B cell (primary cell): ENCODE measurements at regions not wholly inside any gene's neighbourhood (a gene's known extent, or its start where the extent isn't known, plus 50 kb on each side); places are given as distances from the start of the nearest gene placed in this dataset.

ENCODE experiments used
- ATAC-seq: fragments of 200-7000 bp; cut with Tn5 transposase; one replicate; pipeline ENCODE4 v1.10.0; 2021; ENCODE audit warnings: low read depth, mild to moderate bottlenecking, moderate number of reproducible peaks, moderate library complexity
- CTCF ChIA-PET: fragments of 350-600 bp; sonication (Branson Sonifier 250); formaldehyde crosslinking; loops from one replicate; lab custom pipeline; 2021; ENCODE audit warnings: antibody characterized with exemption, inconsistent platforms; lab: Charles Lee
- POLR2A ChIA-PET: fragments of 350-600 bp; sonication (Branson Sonifier 250); formaldehyde crosslinking; loops from one replicate; lab custom pipeline; 2021; ENCODE audit warnings: antibody characterized with exemption; lab: Charles Lee
- DNase-seq: peaks from one replicate; pipeline ENCODE4 v3.0.0; 2013
- H2AFZ ChIP-seq: 2 replicates; pipeline ENCODE4 v1.6.1; 2012; ENCODE audit warnings: mild to moderate bottlenecking, low read depth, low read length; ENCODE audit not compliant: insufficient read depth, poor library complexity, severe bottlenecking
- H3K27ac ChIP-seq, 2 donors: 1 replicate in 1 of 2; 2 replicates in 1 of 2; pipeline ENCODE4 v1.5.1; 2012 to 2013; ENCODE audit warnings: low read length in 2 of 2, mild to moderate bottlenecking in 2 of 2, moderate library complexity in 1 of 2
- H3K27me3 ChIP-seq, 4 experiments: fragments of 200-600 bp in 1 of 4; sonication (generic) in 1 of 4; replicated peaks in 1 of 4; 1 replicate in 2 of 4; 2 replicates in 2 of 4; pipeline versions ENCODE4 v1.6.1 to v1.7.0; 2013 to 2016; ENCODE audit warnings: low read length in 3 of 4, mild to moderate bottlenecking in 2 of 4, mixed read lengths in 1 of 4, moderate library complexity in 1 of 4; ENCODE audit not compliant: insufficient read depth in 4 of 4, control insufficient read depth in 3 of 4; ENCODE audit errors: control extremely low read depth in 1 of 4
- H3K36me3 ChIP-seq, 2 experiments: replicated peaks in 1 of 2; 1 replicate in 1 of 2; 2 replicates in 1 of 2; pipeline versions ENCODE4 v1.6.1 to v1.7.1; 2013; ENCODE audit warnings: low read length in 1 of 2; ENCODE audit not compliant: insufficient read depth in 2 of 2, control insufficient read depth in 1 of 2; ENCODE audit errors: control extremely low read depth in 1 of 2, extremely low read depth in 1 of 2
- H3K4me1 ChIP-seq, 2 donors: fragments of 200-600 bp in 1 of 2; sonication (generic) in 1 of 2; 1 replicate in 1 of 2; 2 replicates in 1 of 2; pipeline versions ENCODE4 v1.5.1 to v1.6.1; 2013 to 2017; ENCODE audit warnings: low read length in 2 of 2; ENCODE audit not compliant: control insufficient read depth in 2 of 2, insufficient read depth in 2 of 2
- H3K4me2 ChIP-seq: replicated peaks from 2 replicates; pipeline ENCODE3; 2012; ENCODE audit warnings: mild to moderate bottlenecking, low read depth, low read length; ENCODE audit not compliant: poor library complexity, severe bottlenecking
- H3K4me3 ChIP-seq, 5 experiments: fragments of 200-600 bp in 1 of 5; sonication (generic) in 1 of 5; 1 replicate in 3 of 5; 2 replicates in 2 of 5; pipeline versions ENCODE4 v1.5.1 to v1.7.0; 2011 to 2016; ENCODE audit warnings: low read length in 4 of 5, mild to moderate bottlenecking in 4 of 5, low read depth in 2 of 5, control low read depth in 1 of 5, moderate library complexity in 1 of 5; ENCODE audit not compliant: insufficient read depth in 1 of 5; ENCODE audit errors: control extremely low read depth in 1 of 5, extremely low read depth in 1 of 5
- H3K79me2 ChIP-seq: fragments of 200-600 bp; sonication (generic); one replicate; pipeline ENCODE4 v1.6.0; 2016; ENCODE audit warnings: low read length; ENCODE audit not compliant: control insufficient read depth, insufficient read depth
- H3K9ac ChIP-seq: fragments of 200-600 bp; sonication (generic); 2 replicates; pipeline ENCODE4 v1.6.1; 2017; ENCODE audit warnings: mild to moderate bottlenecking, low read length, moderate library complexity
- H3K9me3 ChIP-seq, 3 donors: one replicate each; pipeline versions ENCODE4 v1.6.1 to v1.7.1; 2013; ENCODE audit warnings: low read length in 2 of 3; ENCODE audit not compliant: control insufficient read depth in 2 of 3, insufficient read depth in 1 of 3; ENCODE audit errors: control extremely low read depth in 1 of 3
- H4K20me1 ChIP-seq: 2 replicates; pipeline ENCODE4 v1.6.0; 2012; ENCODE audit warnings: mild to moderate bottlenecking, low read length; ENCODE audit not compliant: insufficient read depth, control insufficient read depth, poor library complexity, severe bottlenecking
- H3K27ac Mint-ChIP-seq: one replicate; pipeline ENCODE4 v1.8.0; 2021; ENCODE audit warnings: mixed read lengths
- H3K27me3 Mint-ChIP-seq: one replicate; pipeline ENCODE4 v1.8.0; 2021; ENCODE audit warnings: mixed read lengths
- H3K4me1 Mint-ChIP-seq: one replicate; pipeline ENCODE4 v1.8.0; 2021; ENCODE audit warnings: mixed read lengths
- H3K4me3 Mint-ChIP-seq: one replicate; pipeline ENCODE4 v1.8.0; 2021; ENCODE audit warnings: mixed read lengths
- H3K9me3 Mint-ChIP-seq: one replicate; pipeline ENCODE4 v1.8.0; 2022; ENCODE audit warnings: mixed read lengths; ENCODE audit not compliant: insufficient read depth
- EZH2 ChIP-seq: IDR thresholded peaks from 2 replicates; pipeline ENCODE4 v1.6.1; 2012; ENCODE audit warnings: borderline replicate concordance, low read depth, mild to moderate bottlenecking, moderate library complexity, low read length; ENCODE audit not compliant: insufficient read depth, poor library complexity, severe bottlenecking
- WGBS: methylation state at CpG from one replicate; pipeline ENCODE4 v1.1.5; 2013; ENCODE audit warnings: missing lambda C conversion rate; ENCODE audit not compliant: insufficient coverage; 5-methylcytosine and 5-hydroxymethylcytosine counted together
- intact Hi-C: fragments of 100-400 bp; cut with micrococcal nuclease; formaldehyde crosslinking; loops from one replicate; pipeline ENCODE4 v1.10.0; 2022
- TF ChIP-seq, protein P1 (sequence below): fragments of 200-600 bp; IDR thresholded peaks from one replicate; pipeline ENCODE4 v1.8.0; 2022; ENCODE audit warnings: antibody characterized with exemption, mild to moderate bottlenecking

GRCh38 chr6:82680192-82680591 is 316.6 kb downstream of the TPBG start:
- no CpG with 5 or more reads among the region's 3 CpGs for WGBS
- no peak overlapping the region for H3K9ac ChIP-seq

GRCh38 chr6:82681119-82681714 is 317.6 kb downstream of the TPBG start:
- Histone ChIP-seq H3K4me3 (no peak overlapping the region), H3K27me3 (no peaks in the 10 kb centered on the region), H4K20me1 (no peaks in the 10 kb centered on the region), H3K9me3 (peaks cover 0 to 9% (median 0%) of the 10 kb centered on the region in 3 donors), H2AFZ (no peak overlapping the region), H3K4me2 (no peak overlapping the region), H3K79me2 (no peaks in the 10 kb centered on the region), H3K4me1 (no peaks in the 10 kb centered on the region), H3K9ac (no peak overlapping the region), H3K27ac (no peak overlapping the region), H3K36me3 (no peaks in the 10 kb centered on the region)
- intact Hi-C loops, result no loop called here
- ChIA-PET POLR2A (no interaction called here), CTCF (interaction anchor here (0.6 kb wide), 1 partner anchor 15 kb away, joined by 3 read pairs; no protein-coding TSS in a partner anchor)
- Mint-ChIP-seq H3K4me1 (no peaks in the 10 kb centered on the region), H3K9me3 (peaks cover 9% of the 10 kb centered on the region), H3K27me3 (no peaks in the 10 kb centered on the region), H3K4me3 (no peak overlapping the region), H3K27ac (no peak overlapping the region)
- no peak for DNase-seq
- 96% methylated on average over 2 of the region's 3 CpGs for WGBS
- TF ChIP-seq, protein P1, sequence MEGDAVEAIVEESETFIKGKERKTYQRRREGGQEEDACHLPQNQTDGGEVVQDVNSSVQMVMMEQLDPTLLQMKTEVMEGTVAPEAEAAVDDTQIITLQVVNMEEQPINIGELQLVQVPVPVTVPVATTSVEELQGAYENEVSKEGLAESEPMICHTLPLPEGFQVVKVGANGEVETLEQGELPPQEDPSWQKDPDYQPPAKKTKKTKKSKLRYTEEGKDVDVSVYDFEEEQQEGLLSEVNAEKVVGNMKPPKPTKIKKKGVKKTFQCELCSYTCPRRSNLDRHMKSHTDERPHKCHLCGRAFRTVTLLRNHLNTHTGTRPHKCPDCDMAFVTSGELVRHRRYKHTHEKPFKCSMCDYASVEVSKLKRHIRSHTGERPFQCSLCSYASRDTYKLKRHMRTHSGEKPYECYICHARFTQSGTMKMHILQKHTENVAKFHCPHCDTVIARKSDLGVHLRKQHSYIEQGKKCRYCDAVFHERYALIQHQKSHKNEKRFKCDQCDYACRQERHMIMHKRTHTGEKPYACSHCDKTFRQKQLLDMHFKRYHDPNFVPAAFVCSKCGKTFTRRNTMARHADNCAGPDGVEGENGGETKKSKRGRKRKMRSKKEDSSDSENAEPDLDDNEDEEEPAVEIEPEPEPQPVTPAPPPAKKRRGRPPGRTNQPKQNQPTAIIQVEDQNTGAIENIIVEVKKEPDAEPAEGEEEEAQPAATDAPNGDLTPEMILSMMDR, result no peak
- TF ChIP-seq EZH2, result no peak
- no peak for ATAC-seq

More at GRCh38 chr6:82680192-82680591, 316.6 kb downstream of the TPBG start:
- Histone ChIP-seq H3K27me3 (no peaks in the 10 kb centered on the region), H3K36me3 (no peaks in the 10 kb centered on the region), H3K4me1 (no peaks in the 10 kb centered on the region), H3K4me3 (no peak overlapping the region), H3K4me2 (no peak overlapping the region), H4K20me1 (no peaks in the 10 kb centered on the region), H3K79me2 (no peaks in the 10 kb centered on the region), H3K9me3 (peaks cover 0 to 9% (median 0%) of the 10 kb centered on the region in 3 donors), H3K27ac (no peak overlapping the region), H2AFZ (no peak overlapping the region)
- ATAC-seq (no peak), DNase-seq (no peak)
- Mint-ChIP-seq H3K9me3 (peaks cover 12% of the 10 kb centered on the region), H3K27ac (no peak overlapping the region), H3K4me3 (no peak overlapping the region), H3K4me1 (no peaks in the 10 kb centered on the region), H3K27me3 (no peaks in the 10 kb centered on the region)
- TF ChIP-seq, protein P1, result no peak
- ChIA-PET CTCF (no interaction called here), POLR2A (no interaction called here)
- intact Hi-C loops, result no loop called here
